Endothelial cell of umbilical vein (primary cell): ENCODE measurements at regions not wholly inside any gene's neighbourhood (a gene's known extent, or its start where the extent isn't known, plus 50 kb on each side); places are given as distances from the start of the nearest gene placed in this dataset.
"Not testable (repeated sequence)": the region's sequence is repeated elsewhere in the genome, so short reads cannot be mapped to it uniquely, and the experiment has no call there.

Experiments
- BruUV-seq: library from RNA; stranded (reverse); fragments of 400-500 nt; replicated peaks from 2 replicates; lab custom pipeline; 2021; lab: Mats Ljungman, UMichigan
- CTCF ChIA-PET: fragments of 300-600, 350-600 bp; sonication (Branson Sonifier 250); formaldehyde crosslinking; loops from one replicate; lab custom pipeline; 2021; ENCODE audit warnings: antibody characterized with exemption, inconsistent platforms; lab: Charles Lee
- POLR2A ChIA-PET: fragments of 300-600, 350-600 bp; sonication (Branson Sonifier 250); formaldehyde crosslinking; loops from one replicate; lab custom pipeline; 2021; ENCODE audit warnings: antibody characterized with exemption, inconsistent platforms; lab: Charles Lee
- DNase-seq: peaks from one replicate; pipeline ENCODE4 v3.0.0-alpha.2; 2011; ENCODE audit warnings: low read depth, low spot score
- FAIRE-seq: peaks from 2 replicates; lab custom pipeline; 2011; peaks lifted over from hg19 to GRCh38; lab: Jason Lieb, UNC
- H2AFZ ChIP-seq: 2 replicates; pipeline ENCODE4 v1.6.0; 2012; ENCODE audit warnings: low read depth, low read length, control low read depth, inconsistent platforms
- H3K27ac ChIP-seq: 2 replicates; pipeline ENCODE4 v1.5.1; 2011; ENCODE audit warnings: low read depth, mild to moderate bottlenecking, control low read depth, low read length, moderate library complexity; ENCODE audit not compliant: insufficient read depth
- H3K27me3 ChIP-seq, 2 experiments: 2 replicates each; pipeline versions ENCODE4 v1.6.0 to v1.6.1; 2011; ENCODE audit warnings: low read length in 2 of 2, mixed read lengths in 1 of 2; ENCODE audit not compliant: control insufficient read depth in 2 of 2, insufficient read depth in 2 of 2
- H3K36me3 ChIP-seq, 2 experiments: 2 replicates in 1 of 2; 3 replicates in 1 of 2; pipeline ENCODE4 v1.5.1; 2011; ENCODE audit warnings: low read length in 2 of 2, mild to moderate bottlenecking in 1 of 2, moderate library complexity in 1 of 2; ENCODE audit not compliant: control insufficient read depth in 2 of 2, insufficient read depth in 2 of 2; ENCODE audit errors: extremely low read depth in 1 of 2
- H3K4me1 ChIP-seq: 3 replicates; pipeline ENCODE4 v1.5.1; 2011; ENCODE audit warnings: mild to moderate bottlenecking, low read length; ENCODE audit not compliant: control insufficient read depth, insufficient read depth; ENCODE audit errors: extremely low read depth
- H3K4me2 ChIP-seq: 2 replicates; pipeline ENCODE4 v1.6.1; 2011; ENCODE audit warnings: low read length, control low read depth, mixed read lengths; ENCODE audit not compliant: insufficient read depth
- H3K4me3 ChIP-seq, 3 experiments: fragments of 200-600 bp in 1 of 3; sonication (generic), shearing (Covaris generic) in 1 of 3; replicated peaks in 1 of 3; 2 replicates each; pipeline ENCODE4 v1.5.1; 2011 to 2016; ENCODE audit warnings: control low read depth in 3 of 3, low read length in 3 of 3, mild to moderate bottlenecking in 2 of 3, inconsistent platforms in 1 of 3, low read depth in 1 of 3, moderate library complexity in 1 of 3; ENCODE audit not compliant: insufficient read depth in 1 of 3
- H3K79me2 ChIP-seq: 2 replicates; pipeline ENCODE4 v1.6.0; 2012; ENCODE audit warnings: low read length, inconsistent platforms; ENCODE audit not compliant: control insufficient read depth, insufficient read depth
- H3K9ac ChIP-seq: replicated peaks from 2 replicates; pipeline ENCODE3; 2011; ENCODE audit warnings: low read length, control low read depth; ENCODE audit not compliant: insufficient read depth; ENCODE audit errors: extremely low read depth
- H3K9me1 ChIP-seq: replicated peaks from 3 replicates; pipeline ENCODE4 v1.6.0; 2011; ENCODE audit warnings: mild to moderate bottlenecking, low read length; ENCODE audit not compliant: control insufficient read depth, insufficient read depth; ENCODE audit errors: extremely low read depth
- H3K9me3 ChIP-seq: replicated peaks from 2 replicates; pipeline ENCODE4 v1.5.1; 2012; ENCODE audit warnings: low read length, inconsistent platforms; ENCODE audit not compliant: control insufficient read depth, insufficient read depth
- H4K20me1 ChIP-seq: replicated peaks from 2 replicates; pipeline ENCODE3; 2011; ENCODE audit warnings: mild to moderate bottlenecking, low read length; ENCODE audit not compliant: control insufficient read depth, insufficient read depth; ENCODE audit errors: extremely low read depth
- MYC ChIP-seq: IDR thresholded peaks from one replicate; pipeline ENCODE4 v1.6.1; 2011; ENCODE audit warnings: mild to moderate bottlenecking, low read depth, low read length
- POLR2AphosphoS5 ChIP-seq: IDR thresholded peaks from 2 replicates; pipeline ENCODE4 v1.6.1; 2012; ENCODE audit warnings: low read depth, mild to moderate bottlenecking, control low read depth, low read length, moderate library complexity; ENCODE audit not compliant: insufficient read depth
- dilution Hi-C: fragments of 300-500 bp; cut with MboI; formaldehyde crosslinking; loops from one replicate; pipeline ENCODE4 v1.15.0; 2019; ENCODE audit warnings: low sequenced_read_pairs; ENCODE audit not compliant: extremely low pct_ligation_motif_present
- intact Hi-C: fragments of 100-400 bp; cut with micrococcal nuclease; formaldehyde crosslinking; loops from one replicate; pipeline ENCODE4 v1.10.0; 2022

DNA sequence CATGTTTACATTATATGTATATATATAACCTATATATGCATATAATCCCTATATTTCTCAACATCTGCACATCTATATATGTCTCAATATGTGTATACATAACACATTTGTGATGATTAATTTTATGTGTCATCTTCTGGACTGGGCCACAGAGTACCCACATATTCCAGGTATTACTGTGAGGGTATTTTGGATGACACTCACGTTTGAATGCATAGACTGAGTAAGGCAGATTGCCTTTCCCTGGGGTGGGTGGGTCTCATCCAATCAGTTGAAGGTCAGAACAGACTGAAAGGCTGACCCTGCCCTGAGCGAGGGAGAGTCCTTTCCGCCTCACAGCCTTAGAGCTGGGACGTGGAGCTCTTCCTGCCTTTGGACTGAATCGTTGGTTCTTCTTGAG, 295.2 kb upstream of the PFKP start:
- FAIRE-seq (no peak), DNase-seq (no peak)
- Histone ChIP-seq H3K9me3 (no peaks in the 10 kb centered on the region), H3K9me1 (no peaks in the 10 kb centered on the region), H2AFZ (no peak overlapping the region), H3K36me3 (no peaks in the 10 kb centered on the region), H4K20me1 (no peaks in the 10 kb centered on the region), H3K4me3 (no peak overlapping the region), H3K27me3 (no peaks in the 10 kb centered on the region), H3K4me2 (no peak overlapping the region), H3K27ac (no peak overlapping the region), H3K4me1 (no peaks in the 10 kb centered on the region), H3K79me2 (no peaks in the 10 kb centered on the region), H3K9ac (no peak overlapping the region)
- no TSS peak for BruUV-seq
- ChIA-PET CTCF (no interaction called here), POLR2A (no interaction called here)
- dilution Hi-C loops (no loop called here), intact Hi-C loops (no loop called here)
- no peak for TF ChIP-seq POLR2AphosphoS5
- TF ChIP-seq MYC = no peak

- H3K79me2 ChIP-seq, DNase-seq, BruUV-seq, H3K9ac ChIP-seq, H3K4me3 ChIP-seq, H3K4me2 ChIP-seq, dilution Hi-C loops, intact Hi-C loops, H3K4me1 ChIP-seq, H3K27ac ChIP-seq, H4K20me1 ChIP-seq, H2AFZ ChIP-seq, POLR2A ChIA-PET, H3K9me1 ChIP-seq, H3K36me3 ChIP-seq, H3K27me3 ChIP-seq, FAIRE-seq, H3K9me3 ChIP-seq, CTCF ChIA-PET: not testable (repeated sequence)
Measured at GRCh38 chr10:2767293-2767692, 300.1 kb upstream of the PFKP start.
